VCaP (cell line): ENCODE measurements at regions not wholly inside any gene's neighbourhood (a gene's known extent, or its start where the extent isn't known, plus 50 kb on each side); places are given as distances from the start of the nearest gene placed in this dataset.
"Not testable (repeated sequence)": the region's sequence is repeated elsewhere in the genome, so short reads cannot be mapped to it uniquely, and the experiment has no call there.

ENCODE experiments used
- H3K27ac ChIP-seq: fragments of 450-650 bp; 2 replicates; pipeline ENCODE4 v1.5.1; 2017
- TF ChIP-seq, protein P1 (sequence below): fragments of 450-650 bp; conservative IDR thresholded peaks from 2 replicates; pipeline ENCODE4 v1.5.1; 2017; ENCODE audit warnings: mild to moderate bottlenecking, moderate library complexity

DNA sequence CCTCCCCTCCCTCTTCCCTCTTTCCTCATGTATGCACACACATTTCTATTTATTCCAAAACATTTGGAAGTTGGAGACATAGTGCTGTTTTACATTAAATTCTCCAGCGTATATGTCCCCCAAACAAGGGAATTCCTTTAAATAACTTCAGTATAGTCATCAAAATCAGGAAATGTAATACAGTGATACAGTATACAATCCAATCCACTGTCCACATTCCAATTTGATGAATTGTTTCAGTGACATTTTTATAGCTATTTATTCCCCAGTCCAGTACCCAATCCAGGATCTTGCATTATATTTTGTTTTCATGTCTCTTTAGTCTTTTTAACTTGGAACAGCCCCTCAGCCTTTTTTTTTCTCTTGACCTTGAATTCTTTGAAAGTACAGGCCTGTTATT lies 233.0 kb downstream of the DKK2 start:
- H3K27ac ChIP-seq: no peak overlapping the region
- TF ChIP-seq, protein P1, sequence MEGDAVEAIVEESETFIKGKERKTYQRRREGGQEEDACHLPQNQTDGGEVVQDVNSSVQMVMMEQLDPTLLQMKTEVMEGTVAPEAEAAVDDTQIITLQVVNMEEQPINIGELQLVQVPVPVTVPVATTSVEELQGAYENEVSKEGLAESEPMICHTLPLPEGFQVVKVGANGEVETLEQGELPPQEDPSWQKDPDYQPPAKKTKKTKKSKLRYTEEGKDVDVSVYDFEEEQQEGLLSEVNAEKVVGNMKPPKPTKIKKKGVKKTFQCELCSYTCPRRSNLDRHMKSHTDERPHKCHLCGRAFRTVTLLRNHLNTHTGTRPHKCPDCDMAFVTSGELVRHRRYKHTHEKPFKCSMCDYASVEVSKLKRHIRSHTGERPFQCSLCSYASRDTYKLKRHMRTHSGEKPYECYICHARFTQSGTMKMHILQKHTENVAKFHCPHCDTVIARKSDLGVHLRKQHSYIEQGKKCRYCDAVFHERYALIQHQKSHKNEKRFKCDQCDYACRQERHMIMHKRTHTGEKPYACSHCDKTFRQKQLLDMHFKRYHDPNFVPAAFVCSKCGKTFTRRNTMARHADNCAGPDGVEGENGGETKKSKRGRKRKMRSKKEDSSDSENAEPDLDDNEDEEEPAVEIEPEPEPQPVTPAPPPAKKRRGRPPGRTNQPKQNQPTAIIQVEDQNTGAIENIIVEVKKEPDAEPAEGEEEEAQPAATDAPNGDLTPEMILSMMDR: no peak

DNA sequence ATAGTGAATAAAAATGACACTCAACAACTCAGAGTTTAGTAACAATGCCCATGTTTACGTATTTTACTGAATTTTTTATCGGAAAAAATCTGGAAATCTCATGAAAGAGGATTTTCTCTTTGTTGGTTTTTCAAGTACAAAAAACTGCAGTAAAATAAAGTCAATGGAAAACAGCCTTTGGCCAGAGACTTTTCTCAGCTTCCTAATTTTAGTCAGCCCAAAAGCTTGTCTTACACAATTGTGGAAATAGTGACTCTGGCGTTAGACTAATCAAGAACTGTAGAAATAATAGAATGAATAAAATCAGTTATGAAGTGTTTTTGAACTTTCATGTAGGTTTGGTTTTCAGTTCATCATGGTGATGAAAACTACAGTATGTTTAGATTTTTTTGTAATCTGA lies 234.7 kb downstream of the DKK2 start:
- TF ChIP-seq, protein P1: no peak
- no peak overlapping the region for H3K27ac ChIP-seq

DNA sequence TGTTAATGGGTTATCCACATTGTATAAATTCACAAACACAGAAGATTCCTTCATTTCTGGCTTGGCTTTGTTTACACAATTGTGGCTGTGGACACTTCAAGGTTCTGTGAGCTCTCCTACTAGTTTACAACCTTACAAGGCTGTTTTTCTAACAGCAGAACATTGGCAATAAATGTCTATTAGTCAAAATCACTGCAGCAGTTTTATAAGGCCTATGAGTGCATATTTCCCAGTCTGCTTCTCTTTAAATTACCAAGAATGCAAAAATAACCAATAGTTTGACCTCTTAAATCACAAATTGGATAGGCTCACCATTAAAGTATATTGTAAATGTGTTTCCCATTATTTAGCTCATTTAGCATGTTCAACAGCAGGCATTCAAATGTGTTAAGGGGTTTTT lies 239.2 kb downstream of the DKK2 start:
- H3K27ac ChIP-seq: no peak overlapping the region
- TF ChIP-seq, protein P1: no peak

DNA sequence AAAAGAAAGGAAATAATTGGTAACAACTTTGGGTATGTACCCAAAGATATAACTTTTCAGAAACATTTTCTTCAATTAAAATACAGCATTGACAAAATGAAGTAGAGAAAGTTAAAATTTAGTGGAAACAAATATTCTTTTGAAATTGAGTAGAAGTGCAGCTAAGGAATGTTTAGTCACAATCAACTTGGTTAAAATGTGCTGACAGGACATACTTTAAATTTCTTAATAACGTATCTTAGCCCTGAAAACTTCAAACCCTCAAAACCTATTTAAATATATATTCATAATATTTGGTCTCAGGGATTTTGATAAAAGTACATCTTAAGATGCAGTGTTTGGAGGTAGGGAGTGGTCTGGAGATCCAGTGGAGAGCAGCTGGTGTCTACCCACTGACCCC lies 240.8 kb downstream of the DKK2 start:
- H3K27ac ChIP-seq: no peak overlapping the region
- TF ChIP-seq, protein P1: no peak

DNA sequence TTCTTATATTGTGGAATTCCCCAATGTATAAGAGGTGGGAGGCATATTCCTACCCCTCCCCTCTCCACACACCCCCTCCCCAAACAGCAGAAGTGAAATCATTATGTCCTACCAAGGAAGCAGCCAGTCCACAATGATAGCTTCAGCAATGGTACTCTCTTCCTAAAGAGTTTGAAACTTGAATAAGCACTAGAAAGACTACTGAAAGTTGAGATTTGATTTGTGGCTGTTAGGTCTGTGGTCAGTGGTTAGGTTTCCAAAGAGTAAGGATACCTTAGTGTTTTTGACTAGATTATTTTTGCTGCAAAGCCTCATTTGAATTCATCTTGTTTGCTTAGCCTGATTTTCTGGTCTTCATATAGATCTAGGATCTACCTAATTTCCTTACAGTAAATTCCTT lies 242.2 kb downstream of the DKK2 start:
- TF ChIP-seq, protein P1: no peak
- no peak overlapping the region for H3K27ac ChIP-seq

DNA sequence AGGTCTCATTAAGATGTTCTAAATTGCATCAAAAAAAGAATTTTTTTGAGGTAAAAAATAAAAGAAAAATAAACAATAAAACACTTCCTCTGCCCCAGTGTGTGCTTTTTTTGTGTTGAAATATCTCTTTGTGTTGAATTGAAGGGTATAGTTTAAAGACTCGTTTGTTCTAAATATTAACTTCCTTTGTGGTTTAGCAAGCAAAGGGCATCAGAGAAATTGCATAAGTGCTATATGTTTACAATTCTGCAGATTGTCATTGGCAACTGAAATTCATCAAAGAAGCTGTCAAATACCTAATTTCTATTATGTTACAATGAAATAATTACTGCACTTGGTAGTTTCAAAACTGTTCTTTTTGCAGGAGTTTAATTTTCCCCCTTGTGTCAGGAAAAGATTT lies 260.5 kb downstream of the DKK2 start:
- TF ChIP-seq, protein P1: no peak
- H3K27ac ChIP-seq: no peak overlapping the region

DNA sequence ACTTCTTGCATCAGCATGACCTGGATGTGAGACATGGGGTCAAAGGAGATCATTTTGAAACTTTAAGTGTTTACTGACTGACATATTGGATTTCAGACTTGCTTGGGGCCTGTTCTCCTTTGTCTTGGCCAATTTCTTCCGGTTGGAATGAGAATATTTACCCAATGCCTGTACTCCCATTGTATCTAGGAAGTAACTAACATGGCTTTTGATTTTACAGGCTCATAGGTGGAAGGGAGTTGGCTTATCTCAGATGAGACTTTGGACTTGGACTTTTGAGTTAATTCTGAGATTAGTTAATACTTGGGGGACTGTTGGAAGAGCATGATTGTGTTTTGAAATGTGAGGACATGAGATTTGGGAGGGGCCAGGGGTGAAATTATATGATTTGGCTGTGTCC lies 262.1 kb downstream of the DKK2 start:
- not testable (repeated sequence) for H3K27ac ChIP-seq

DNA sequence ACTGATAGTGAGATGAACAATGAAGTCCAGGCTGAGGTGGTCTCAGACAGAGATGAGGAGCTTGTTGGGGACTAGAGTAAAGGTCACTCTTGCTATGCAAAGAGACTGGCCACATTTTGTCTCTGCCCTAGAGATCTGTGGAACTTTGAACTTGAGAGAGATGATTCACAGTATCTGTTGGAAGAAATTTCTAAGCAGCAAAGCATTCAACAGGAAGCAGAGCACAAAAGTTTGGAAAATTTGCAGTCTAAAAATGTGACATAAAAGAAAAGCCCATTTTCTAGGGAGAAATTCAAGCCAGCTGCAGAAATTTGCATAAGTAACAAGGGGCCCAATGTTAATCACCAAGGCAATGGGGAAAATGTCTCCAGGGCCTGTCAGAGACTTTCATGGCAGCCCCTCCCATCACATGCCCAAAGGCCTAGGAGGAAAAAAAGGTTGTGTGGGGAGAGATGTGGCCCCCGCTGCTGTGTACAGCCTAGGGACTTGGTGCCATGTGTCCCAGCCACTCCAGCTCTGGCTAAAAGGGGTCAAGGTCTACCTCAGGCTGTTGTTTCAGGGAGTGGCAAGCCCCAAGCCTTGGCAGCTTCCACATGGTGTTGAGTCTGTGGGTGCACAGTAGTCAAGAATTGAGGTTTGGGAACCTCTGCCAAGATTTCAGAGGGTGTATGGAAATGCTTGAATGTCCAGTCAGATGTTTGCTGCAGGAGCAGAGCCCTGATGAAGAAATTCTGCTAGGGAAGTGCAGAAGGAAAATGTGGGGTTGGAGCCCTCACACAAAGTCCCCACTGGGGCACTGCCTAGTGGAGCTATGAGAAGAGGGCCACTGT lies 262.8 kb downstream of the DKK2 start:
- TF ChIP-seq, protein P1: no peak
- no peak overlapping the region for H3K27ac ChIP-seq
